ENCODE measurements at regions not wholly inside any gene's neighbourhood (a gene's known extent, or its start where the extent isn't known, plus 50 kb on each side); places are given as distances from the start of the nearest gene placed in this dataset.

DNA sequence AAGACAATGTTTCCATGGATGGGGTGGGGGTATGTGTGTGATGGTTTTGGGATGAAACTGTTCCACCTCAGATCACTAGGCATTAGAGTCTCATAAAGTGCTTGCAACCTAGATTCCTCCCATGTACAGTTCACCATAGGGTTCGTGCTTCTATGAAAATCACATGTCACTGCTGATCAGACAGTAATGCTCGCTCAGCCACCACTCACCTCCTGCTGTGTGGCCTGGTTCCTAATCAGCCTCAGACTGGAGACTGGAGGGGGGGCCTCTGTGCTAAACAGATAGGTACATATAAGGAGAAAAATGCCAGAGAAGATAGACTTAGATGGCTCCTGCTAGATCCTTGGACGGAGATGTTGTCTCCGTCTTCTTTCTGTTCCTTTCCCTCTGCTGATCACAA, 1296.9 kb upstream of the SEL1L start:
- Histone ChIP-seq H3K4me1 (no peaks in the 10 kb centered on the region), H3K36me3 (no peaks in the 10 kb centered on the region), H3K9me3 (no peaks in the 10 kb centered on the region), H3K4me3 (no peak overlapping the region), H3K27me3 (no peaks in the 10 kb centered on the region), H3K27ac (no peak overlapping the region)
- intact Hi-C loops (cut with DNase I): no loop called here
- ATAC-seq: no peak
- WGBS, 4 donors: 82 to 96% (median 86%) methylated on average over 4 of the region's 4 CpGs
- DNase-seq: no peak
- TF ChIP-seq POLR2A (IDR thresholded peaks at IDR 0.05): no peak
- TF ChIP-seq, protein P1, sequence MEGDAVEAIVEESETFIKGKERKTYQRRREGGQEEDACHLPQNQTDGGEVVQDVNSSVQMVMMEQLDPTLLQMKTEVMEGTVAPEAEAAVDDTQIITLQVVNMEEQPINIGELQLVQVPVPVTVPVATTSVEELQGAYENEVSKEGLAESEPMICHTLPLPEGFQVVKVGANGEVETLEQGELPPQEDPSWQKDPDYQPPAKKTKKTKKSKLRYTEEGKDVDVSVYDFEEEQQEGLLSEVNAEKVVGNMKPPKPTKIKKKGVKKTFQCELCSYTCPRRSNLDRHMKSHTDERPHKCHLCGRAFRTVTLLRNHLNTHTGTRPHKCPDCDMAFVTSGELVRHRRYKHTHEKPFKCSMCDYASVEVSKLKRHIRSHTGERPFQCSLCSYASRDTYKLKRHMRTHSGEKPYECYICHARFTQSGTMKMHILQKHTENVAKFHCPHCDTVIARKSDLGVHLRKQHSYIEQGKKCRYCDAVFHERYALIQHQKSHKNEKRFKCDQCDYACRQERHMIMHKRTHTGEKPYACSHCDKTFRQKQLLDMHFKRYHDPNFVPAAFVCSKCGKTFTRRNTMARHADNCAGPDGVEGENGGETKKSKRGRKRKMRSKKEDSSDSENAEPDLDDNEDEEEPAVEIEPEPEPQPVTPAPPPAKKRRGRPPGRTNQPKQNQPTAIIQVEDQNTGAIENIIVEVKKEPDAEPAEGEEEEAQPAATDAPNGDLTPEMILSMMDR (IDR thresholded peaks at IDR 0.05): no peak

DNA sequence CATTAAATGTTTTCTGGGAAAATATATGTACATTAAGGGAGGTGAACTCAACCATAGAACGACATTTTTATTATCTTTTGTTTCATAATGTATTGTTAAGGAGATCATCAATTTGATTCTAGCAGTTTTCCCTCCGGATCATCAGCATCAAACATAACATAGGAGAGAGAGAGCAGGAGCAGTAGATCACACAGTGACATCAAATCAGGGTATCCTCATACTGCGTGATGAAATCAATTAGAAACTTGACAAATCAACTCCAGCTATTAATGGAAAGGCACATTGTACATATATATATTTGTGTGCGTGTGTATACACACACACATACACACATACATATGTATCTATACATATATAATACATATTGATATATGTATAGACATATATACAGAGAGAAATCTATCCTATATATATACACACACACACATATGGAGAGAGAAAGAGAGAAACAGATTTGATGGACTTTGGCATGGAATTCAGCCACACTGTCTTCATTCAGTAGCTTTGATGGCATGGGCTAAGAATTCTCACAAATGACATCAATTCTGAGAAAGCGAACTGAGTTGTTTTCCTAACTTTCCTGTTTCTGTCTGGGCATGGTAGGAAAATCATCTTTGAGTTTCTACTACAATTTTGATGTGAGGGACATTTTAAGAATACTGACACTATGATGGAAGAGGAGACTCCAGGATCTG, 1302.8 kb upstream of the SEL1L start:
- Histone ChIP-seq H3K4me3 (no peak overlapping the region), H3K9me3 (no peaks in the 10 kb centered on the region), H3K27ac (no peak overlapping the region), H3K27me3 (no peaks in the 10 kb centered on the region), H3K36me3 (no peaks in the 10 kb centered on the region), H3K4me1 (no peaks in the 10 kb centered on the region)
- WGBS, 4 donors: 86 to 91% (median 89%) methylated on average over 5 of the region's 5 CpGs
- intact Hi-C loops (cut with DNase I): no loop called here
- TF ChIP-seq POLR2A (IDR thresholded peaks at IDR 0.05): no peak
- TF ChIP-seq, protein P1 (IDR thresholded peaks at IDR 0.05): no peak
- DNase-seq (no peak), ATAC-seq (no peak)

DNA sequence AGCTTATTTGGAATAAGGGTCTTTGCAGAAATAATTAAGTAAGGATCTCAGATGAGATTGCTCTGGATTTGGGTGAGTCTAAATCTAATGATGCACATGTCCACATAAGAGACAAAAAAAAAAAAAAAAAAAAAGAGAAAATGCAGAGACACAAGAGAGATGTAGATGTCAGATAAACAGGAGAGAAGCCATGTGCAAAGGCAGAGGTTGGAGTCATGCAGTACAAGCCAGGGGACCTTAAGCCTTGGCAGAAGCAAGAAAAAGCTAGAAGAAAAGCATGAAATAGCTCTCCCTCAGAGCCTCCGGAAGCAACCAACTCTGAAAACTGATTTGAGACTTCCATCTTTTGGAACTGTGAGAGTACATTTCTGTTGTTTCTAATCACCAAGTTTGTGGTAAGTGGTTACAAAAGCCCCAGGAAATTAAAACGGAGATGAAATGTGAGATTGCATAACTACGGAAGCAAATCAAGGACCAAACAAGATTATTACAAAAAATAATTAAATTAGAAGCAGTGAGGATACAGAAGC, 1304.0 kb upstream of the SEL1L start:
- ATAC-seq (no peak), DNase-seq (no peak)
- no peaks in the 10 kb centered on the region for H3K4me1 ChIP-seq
- WGBS, 4 donors: 71 to 84% (median 76%) methylated on average over 3 of the region's 3 CpGs
- no peak overlapping the region for H3K27ac ChIP-seq
- H3K27me3 ChIP-seq: no peaks in the 10 kb centered on the region
- H3K4me3 ChIP-seq: no peak overlapping the region
- TF ChIP-seq POLR2A (IDR thresholded peaks at IDR 0.05): no peak
- TF ChIP-seq, protein P1 (IDR thresholded peaks at IDR 0.05): no peak
- no peaks in the 10 kb centered on the region for H3K36me3 ChIP-seq
- intact Hi-C loops (cut with DNase I): no loop called here
- no peaks in the 10 kb centered on the region for H3K9me3 ChIP-seq

DNA sequence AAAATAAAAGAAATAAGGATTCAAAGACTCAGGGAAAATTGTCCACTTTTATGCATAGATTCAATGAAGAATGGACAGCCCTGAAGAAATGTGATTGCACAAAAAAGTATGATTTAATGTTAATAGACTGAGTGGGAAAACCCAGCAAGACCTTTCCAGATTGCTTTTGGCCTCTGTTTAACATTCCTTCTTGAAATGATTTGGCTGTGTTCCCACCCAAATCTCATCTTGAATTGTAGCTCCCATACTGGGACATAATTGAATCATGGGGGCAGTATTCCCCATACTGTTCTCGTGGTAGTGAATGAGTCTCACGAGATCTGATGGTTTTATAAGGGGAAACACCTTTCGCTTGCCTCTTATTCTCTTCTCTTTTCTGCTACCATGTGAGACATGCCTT, 1316.9 kb upstream of the SEL1L start:
- 46 to 67% (median 63%) methylated on average over 3 of the region's 3 CpGs for WGBS, 4 donors
- Histone ChIP-seq H3K4me1 (no peaks in the 10 kb centered on the region), H3K27ac (no peak overlapping the region), H3K4me3 (no peak overlapping the region), H3K9me3 (peaks cover 0 to 6% (median 0%) of the 10 kb centered on the region in 12 donors), H3K27me3 (no peaks in the 10 kb centered on the region), H3K36me3 (no peaks in the 10 kb centered on the region)
- intact Hi-C loops (cut with DNase I): no loop called here
- ATAC-seq (no peak), DNase-seq (no peak)
- no peak for TF ChIP-seq POLR2A (IDR thresholded peaks at IDR 0.05)
- TF ChIP-seq, protein P1 (IDR thresholded peaks at IDR 0.05): no peak
